COLO829 (cell line): ENCODE measurements at regions not wholly inside any gene's neighbourhood (a gene's known extent, or its start where the extent isn't known, plus 50 kb on each side); places are given as distances from the start of the nearest gene placed in this dataset.
"Not testable (repeated sequence)": the region's sequence is repeated elsewhere in the genome, so short reads cannot be mapped to it uniquely, and the experiment has no call there.

Experiments used
- DNase-seq: peaks from one replicate; pipeline ENCODE4 v3.0.0; 2012; ENCODE audit warnings: low spot score

DNA sequence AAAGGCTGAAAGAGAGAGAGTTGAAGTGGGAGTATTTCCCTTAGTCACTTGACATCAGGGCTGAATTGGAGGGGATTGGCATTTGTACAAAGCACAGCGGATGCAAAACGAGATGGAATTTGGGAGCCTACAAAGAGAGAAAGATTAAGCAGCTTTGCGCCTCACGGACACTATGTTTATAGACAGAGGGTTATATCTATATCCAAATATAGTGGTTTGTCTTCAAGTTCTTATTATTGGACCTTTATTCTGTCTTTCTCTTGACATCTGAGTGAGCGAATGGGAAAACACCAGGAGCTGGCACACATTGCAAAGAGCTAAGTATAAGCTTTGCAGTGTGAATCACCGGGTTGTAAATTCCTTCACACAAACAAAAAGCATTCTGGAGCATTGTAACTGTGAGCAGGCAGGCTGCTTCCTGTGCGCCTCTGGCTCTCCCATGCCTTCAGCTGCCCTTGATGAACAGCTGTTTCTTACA, 500.2 kb downstream of the STIM2 start:
- no peak for DNase-seq

DNA sequence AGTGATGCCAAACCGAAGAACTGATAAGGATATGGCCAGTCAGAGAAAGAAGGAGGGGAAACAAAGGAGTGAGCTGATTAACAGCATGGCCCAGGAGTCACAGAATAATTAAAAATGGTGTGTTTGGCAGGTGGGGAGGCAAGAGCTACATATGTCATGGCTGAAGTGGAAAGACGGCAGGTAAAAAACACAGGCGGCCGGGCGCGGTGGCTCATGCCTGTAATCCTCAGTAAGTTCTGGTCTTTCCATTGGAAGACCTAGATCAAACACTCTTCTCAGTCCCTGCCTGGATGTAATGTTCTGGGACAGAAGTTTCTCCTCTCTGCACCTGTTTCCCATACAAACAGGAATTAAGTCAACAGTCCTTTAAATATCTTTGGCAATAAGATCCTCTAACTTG, 503.9 kb downstream of the STIM2 start:
- DNase-seq: no peak

DNA sequence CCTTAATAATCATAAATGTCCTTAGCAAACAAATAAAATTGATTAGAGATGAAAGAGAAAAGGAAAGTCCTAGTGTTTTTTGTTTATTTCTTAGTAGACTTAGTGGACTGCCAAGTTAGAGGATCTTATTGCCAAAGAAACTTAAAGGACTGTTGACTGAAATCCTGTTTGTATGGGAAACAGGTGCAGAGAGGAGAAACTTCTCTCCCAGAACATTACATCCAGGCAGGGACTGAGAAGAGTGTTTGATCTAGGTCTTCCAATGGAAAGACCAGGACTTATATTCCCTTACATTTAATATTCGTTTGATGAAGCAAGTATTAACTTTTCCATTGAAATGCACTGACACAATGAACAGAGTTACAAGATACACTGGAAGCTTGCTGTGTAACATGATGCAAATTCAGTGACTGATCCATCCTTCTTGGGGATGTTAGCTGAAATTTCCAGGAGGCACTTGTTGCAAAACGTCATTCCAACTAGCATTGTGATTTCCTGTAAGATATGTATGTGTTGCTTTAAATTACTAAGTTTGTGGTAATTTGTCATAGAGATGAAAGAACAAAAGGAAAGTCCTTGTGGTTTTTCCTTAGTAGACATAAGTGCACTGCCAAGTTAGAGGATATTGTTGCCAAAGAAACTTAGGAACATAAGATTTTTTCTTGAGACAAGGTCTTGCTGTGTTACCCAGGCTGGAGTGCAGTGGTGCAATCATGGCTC, 505.6 kb downstream of the STIM2 start:
- DNase-seq: no peak

DNA sequence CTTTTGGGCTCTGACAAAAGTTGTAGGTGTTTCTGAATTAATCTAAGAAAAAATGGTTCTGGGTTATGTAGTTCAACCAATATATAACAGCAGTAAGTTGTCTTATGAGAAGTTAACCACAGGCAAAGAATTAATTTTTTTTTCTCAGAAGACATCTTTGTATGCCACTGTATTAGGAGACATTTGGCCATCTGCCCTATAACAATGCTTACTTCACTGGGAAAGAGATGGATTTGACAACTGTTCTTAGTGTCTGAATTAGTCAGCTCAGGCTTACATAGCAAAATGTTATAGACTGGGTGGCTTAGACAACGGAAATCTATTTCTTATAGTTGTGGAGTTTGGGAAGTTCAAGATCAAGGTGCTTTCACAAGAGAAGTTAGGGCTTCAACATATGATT, 508.1 kb downstream of the STIM2 start:
- DNase-seq: no peak

DNA sequence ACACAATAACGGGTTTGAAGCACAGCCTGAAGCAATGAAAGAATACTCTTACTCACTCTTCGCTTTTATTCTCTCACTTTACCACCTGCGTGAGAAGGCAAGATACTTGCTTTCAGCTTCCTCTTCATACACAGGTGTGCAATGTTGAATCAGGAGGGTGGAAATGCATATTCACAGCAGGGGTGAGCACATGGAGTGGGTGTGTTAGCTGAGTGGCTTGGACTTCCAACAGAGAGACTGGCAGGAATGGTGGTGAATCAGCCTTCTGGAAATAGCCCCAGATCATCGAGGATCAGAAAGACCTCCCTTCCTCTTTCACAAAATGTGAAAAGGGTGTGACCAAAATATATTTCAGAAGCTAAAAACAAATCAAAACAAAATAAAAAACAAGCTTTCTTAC, 521.2 kb downstream of the STIM2 start:
- no peak for DNase-seq

DNA sequence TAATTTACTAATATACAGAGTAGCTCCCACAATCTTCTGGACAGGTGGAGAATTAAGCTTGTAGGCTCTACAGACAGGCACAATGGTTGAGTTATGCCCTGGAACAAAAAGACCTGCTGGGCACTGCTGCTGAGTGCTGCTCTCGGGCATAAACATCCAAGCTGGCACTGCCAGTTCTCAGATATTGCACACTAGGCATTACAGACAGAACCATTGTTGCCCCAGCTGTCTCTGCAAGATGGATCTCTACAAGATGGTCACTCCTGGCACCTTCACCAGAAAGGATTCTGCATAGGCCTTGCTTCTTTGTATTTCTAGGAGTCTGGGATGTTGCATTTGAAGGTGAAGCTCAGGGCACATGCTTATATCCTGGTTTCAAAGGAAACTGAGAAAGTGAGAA, 527.1 kb downstream of the STIM2 start:
- DNase-seq: no peak

DNA sequence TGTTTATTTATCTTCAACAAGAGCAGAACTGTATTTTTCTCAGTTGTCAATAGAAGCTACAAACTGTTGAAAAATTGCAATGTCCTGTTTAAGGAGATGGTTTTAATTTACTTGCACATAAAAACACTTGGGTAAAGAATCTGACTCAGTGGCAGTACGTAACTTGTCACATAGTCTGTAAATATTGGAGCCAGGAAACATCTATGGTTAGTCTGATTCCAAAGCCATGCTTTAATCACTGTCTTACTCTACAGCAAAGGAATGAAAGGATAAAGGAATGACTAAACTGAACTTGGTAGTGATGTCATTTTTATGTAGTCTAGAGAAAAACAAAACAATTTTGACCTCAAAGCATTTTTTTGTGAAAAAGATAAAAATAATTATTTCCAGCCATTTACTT, 537.2 kb downstream of the STIM2 start:
- no peak for DNase-seq

DNA sequence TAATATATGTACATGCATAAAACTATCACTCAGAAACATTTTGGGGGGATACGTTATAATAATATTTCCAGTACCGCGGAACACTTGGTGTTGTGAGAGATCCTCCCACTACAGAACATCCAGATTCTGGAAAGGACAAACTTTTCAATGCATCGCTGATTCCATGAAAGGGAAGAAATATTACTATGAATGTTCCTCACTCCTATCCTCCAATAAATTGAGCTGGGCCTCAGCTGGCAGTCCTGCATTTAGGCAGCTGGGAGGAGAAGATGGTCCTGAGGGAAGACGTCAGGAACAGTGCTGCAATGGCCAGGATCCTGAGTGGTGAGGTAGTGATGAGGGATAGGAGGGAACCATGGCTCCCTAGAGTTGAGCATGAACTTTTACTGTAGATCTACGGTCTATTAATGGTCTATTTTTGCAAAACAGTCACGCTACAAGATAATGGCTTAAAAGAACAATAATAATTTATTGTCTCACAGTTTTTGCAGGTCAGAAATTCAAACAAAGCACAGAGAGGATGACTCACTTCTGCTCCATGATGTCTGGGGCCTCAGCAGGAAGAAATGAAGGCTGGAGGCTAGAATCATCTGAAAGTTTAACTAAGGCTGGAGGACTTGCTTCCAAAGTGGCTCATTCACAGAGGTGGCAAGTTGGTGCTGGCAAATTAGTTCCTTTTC, 538.1 kb downstream of the STIM2 start:
- DNase-seq: no peak

DNA sequence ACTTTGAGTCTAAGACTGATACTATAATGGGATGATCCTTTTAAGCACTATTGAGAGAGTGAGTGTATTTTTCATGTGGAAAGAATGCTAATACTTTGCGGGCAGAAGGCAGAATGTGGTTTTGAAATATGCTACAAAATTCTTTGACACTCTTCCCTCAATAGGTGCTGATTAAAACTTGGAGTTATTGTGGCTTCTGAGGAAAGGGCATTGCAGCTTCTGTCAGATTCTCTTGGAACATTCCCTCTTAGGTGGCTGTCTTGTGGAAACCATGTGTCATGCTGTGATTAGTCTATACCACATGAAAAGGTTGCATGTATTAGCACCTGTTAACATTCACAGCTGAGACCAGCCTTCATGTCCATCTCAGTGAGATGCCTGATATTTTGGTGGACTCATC, 547.0 kb downstream of the STIM2 start:
- no peak for DNase-seq

DNA sequence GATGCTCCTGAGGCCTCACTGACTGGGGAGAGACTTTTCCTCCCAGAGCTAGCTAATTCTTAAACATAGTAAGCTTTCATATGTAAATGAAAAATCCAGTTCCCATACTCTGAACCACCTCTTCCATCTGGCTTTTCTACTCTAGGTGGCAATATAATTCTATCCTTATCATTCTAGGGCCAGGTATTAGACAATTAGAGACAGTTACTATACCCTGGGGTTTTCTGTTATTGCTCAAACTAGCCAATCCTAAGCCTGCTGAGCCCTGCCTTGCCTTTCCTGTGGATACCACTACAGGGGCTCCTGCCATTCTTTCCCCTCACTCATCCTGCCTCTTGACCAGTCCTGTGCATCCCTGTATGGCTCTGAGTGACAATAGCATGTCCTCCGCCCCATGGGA, 552.0 kb downstream of the STIM2 start:
- no peak for DNase-seq

DNA sequence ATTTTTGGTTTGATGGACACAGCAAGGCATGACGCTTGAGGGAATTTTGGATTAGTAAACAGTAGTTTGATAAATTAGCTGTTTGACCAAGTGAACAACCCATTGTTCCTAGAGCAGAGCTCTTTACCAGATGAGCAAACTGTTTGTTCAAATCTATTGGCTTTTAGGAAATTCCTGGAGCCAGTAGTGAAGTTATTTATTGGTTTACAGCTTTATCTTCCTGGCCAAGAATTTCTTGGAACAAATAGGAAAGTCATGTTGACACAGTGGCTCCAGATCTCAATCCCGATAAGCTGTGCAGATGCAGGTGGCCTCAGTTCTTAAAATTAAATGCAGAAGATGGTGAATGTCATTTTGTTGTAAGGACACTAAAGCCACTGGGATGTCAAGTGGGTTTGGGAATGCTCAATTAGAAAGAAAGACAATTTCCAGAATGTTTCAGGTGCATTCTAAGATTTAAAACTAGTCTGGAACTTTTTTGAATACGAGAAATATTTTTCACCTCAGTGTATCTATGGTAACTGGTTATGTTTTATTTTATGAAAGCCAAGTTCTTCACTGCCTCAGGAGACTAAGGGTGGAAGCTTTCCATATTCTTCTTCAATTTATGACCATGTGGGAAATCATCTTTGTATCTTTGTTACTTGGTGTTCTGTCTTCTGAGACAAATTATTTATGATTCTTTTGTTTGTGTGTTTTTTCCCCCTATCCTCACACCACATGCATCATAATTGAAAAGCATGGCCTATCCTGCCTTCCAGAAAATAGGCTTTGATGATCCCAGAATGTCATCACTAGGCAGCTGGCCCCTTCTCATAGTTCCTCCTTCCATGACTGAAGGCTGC, 554.5 kb downstream of the STIM2 start:
- no peak for DNase-seq

DNA sequence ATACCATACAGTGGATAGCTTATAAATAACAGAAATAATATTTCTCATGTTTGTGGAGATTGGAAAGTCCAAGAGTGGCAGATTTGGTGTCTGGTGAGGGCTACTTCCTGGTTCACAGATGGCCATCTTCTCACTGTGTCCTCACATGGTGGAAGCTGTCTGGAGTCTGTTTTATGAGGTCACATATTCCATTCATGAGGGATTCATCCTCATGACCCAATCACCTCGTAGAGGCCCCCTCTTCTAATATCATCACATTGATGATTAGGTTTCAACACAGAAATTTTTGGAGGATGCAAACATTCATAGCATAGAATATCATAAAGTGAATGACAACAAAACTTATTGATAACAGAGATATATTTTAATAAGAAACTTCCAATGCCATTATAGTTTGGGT, 568.0 kb downstream of the STIM2 start:
- DNase-seq: no peak

DNA sequence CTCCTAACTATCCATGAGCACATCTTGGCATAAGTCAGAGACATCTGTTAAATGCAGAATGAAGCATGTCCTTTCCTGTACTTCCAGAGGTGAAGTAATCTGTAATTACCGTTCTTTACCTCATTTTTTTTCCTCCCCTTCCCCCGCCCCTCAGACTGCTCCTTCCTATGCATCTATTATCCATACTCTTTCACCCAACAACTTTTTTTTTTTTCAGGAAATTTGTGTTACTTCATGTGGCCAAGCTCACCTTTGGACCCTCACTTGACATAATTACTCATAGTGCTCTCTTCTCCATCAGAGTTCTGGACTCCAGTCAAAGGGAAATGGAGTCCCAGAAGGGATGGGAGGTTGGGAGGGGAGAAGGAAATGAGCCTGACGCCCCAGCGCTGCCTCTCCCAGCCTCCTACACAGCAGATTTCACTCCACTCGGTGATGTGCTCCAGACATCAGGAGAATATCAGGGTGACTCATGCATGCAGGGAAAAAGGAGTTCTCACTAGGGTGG, 568.8 kb downstream of the STIM2 start:
- DNase-seq: no peak

DNA sequence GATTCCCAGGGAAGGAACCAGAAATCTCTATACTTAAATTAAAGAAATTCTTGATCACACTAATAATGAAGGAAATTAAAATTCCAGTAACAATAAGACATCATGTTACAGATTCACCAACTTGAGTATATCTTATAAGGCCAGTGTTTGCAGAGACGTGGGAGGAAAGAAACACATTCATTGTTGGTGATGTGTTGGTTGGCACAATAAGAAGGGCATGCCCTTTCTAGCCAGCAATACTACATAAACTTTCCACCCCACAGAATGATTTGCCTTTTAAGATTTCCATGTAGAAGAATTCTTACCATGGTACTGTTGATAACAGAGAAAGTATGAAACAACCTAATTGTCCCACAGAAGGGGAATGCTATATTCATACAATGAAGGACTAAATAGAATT, 581.5 kb downstream of the STIM2 start:
- DNase-seq: no peak

DNA sequence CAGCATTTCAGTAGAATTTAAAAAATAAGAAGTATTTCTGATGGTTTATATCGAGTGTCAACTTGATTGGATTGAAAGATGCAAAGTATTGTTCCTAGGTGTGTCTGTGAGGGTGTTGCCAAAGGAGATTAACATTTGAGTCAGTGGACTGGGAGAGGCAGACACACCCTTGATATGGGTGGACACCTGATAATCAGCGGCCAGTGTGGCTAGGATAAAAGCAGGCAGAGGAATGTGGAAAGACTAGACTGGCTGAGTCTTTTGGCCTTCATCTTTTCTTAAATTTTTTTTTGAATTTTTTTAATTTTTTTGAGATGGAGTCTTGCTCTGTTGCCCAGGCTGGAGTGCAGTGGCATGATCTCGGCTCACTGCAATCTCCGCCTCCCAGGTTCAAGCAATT, 582.0 kb downstream of the STIM2 start:
- not testable (repeated sequence) for DNase-seq

DNA sequence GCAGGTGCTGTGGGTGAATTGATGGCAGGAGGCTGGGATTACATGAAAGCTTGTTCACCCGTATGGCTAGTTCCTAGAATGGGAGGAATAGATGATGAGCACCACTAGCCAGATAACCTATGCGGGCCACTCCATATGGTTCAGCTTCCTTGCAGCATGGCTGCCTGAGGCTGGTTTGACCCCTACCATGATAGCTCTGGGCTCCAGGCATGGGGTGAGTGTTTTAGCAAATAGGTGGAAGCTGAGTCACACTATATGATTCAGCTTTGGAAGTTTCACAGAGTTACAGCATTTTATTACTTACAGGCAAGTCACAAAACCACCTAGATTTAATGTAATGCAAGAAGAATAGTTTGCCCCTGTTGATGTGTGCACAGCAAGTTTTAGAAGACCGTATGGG, 603.2 kb downstream of the STIM2 start:
- DNase-seq: no peak

DNA sequence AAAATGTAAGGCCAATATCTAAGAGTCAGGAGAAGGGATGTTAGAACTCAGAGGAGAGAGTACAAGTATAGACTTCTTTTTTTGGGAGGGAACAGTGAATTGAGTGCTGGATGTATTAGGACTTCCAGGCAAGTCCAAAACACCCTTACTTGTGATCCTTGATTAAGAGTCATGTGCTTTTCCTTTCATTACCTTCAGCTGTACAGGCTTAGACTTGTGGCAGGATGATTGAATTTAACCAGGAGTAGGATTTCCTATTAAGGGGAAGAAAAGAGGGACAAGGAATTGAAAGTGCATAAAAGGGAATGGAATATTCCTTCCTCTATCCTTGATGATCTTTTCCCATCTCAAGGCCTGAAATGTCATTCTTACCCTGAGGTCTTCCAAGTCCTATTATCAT, 606.7 kb downstream of the STIM2 start:
- no peak for DNase-seq

DNA sequence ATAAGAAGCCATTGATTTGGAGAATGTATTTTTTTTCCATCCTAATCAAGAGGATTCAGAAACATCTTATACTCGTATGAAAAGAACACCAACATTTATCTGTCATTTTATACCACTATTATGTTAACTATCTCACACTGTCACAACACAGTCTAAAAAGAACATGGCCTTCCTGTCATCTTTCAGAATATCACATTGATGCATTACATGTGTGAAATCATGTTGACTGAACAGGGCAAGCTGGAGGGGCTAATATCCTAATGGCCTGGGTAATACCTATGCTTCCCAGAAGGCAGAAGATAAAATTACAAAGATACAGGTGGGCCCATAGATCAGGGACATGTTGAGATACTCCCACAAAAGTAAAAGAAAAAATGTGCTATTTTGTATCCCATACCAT, 611.7 kb downstream of the STIM2 start:
- DNase-seq: no peak

DNA sequence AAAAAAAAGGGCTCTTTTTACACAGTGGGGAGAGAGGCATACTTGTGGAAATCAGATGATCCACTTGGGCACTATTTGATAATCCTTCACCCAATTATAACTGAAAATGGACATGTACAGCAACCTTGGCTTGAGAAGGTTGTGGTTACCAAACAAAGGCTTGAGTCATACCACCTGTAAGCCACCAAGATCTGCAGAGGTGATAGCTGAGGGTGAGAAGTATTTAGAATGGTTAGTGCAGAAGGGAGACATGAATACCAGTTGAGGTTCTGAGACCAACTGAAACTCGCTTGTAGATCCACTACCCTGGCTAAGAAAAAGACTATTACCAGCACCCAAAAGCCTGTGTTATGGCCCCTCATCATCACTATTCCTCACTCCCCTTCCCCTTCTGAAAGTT, 614.0 kb downstream of the STIM2 start:
- no peak for DNase-seq

DNA sequence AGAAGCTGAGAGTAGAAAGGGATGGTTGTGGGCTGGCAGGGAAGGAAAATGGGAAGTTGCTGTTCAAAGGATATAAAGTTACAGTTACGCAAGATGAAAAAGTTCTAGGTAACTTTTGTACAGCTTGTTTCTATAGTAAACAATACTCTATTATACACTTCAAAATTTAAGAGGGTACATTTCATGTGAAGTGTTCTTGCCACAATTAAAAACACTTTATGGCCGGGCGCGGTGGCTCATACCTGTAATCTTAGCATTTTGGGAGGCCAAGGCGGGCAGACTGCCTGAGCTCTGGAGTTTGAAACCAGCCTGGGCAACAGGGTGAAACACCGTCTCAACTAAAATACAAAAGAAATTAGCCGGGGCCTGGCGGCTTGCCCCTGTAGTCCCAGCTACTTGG, 623.6 kb downstream of the STIM2 start:
- DNase-seq: no peak

DNA sequence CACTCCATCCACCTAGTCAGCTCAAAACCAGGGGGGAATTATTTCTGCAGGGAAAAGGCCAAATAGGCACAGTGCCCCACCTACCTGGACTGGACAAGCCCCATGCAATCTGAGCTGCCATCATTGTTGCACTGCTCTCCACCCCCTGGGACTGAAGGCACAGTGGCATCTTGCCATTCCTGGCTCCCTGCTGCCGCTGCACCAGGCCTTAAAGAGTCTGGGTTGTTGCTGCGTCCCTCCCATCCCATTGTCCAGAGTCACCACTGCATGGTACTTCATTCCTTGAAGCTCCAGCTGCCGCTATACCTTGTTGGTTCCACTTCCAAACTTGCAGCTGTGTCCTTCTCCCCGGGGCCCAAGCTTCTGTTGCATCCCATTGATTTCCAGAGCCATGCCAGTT, 629.7 kb downstream of the STIM2 start:
- no peak for DNase-seq

DNA sequence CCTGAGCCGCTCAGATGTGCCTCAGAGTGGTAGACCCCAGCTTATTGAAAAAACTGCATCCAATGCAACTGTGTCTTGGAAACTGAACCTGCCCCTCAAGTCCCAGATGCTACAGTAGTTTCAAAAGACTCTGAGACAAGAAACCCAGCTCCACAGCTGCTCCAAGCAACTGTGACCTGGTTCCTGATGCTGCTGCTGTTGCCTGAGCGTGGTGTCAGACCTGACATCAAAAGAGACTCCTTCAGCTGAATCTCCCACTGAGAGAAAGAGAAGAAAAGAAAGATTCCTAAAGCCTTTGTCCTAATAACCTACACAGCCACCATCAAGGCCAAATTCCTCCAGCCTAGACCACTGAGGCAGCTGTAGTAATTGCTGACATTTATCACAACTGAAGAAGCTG, 630.1 kb downstream of the STIM2 start:
- DNase-seq: no peak

DNA sequence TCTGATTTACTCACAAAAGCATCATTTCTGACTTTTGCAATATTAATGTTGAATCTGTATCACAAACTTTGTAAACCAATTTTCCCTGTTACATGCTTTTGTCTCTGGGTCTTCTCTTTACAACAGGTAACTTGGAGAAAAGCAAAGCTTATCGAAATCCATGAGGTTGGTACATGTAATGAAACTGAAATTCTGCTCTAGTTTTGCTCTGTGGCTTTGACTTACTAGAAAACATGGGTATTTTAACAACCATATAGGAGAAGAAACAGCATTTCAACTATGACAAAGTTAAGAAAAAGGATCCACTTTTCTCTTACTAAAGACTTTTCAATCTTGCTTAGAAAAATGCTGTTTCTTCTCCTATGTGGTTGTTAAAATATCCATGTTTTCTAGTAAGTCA, 645.8 kb downstream of the STIM2 start:
- no peak for DNase-seq
